ENCODE measurements at regions not wholly inside any gene's neighbourhood (a gene's known extent, or its start where the extent isn't known, plus 50 kb on each side); places are given as distances from the start of the nearest gene placed in this dataset.

DNA sequence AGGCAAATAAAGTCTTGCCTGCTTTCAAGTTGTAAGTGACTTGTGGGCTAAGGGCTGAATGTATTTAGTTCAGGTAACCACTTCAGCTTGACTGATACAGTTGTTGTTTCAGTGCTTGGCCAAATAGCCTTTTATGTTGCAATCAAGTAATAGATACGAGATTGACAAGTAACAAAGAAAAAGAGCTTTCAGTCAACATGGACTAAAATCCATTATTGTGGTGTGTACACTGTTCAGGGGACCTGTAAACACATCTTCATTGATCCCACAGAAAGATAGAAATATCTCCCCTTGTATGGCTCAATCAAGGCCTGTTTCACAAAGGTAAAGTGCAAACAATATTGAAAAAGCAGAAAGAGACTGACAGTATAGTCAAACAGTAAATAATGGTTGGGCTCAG is 224.8 kb upstream of the TMCO5A start:
- TF ChIP-seq GATA1 (IDR thresholded peaks at IDR 0.05; ENCODE audit: low read depth, low read length) (no peak), POLR2A (IDR thresholded peaks at IDR 0.05; ENCODE audit: low read length) (no peak)
